ENCODE measurements at regions not wholly inside any gene's neighbourhood (a gene's known extent, or its start where the extent isn't known, plus 50 kb on each side); places are given as distances from the start of the nearest gene placed in this dataset.
"Not testable (repeated sequence)": the region's sequence is repeated elsewhere in the genome, so short reads cannot be mapped to it uniquely, and the experiment has no call there.

- Histone ChIP-seq H3K27ac (peak overlapping the region; percentile 28 to 93 (median 80)), H3K4me3 (no peak overlapping the region)
Observed at GRCh38 chr15:99454941-99455788, 110.6 kb upstream of the MEF2A start.

DNA sequence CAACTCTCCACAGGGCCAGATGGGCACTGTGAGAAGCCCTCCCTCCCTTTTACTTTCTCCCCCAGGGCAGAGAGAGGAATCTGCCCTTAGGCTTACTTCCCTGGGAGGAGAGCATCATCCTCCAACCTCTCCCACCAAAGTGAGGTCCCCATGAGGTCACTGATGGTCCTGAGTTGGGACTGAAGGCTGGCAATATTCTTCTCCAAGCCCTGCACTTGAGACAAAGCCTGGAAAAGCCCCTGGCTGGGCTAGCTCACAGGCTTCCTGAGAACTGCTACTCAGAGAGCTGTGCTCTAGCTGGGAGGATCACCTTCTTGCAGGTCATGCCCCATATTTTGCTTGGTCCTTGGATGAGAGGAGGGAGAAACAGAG, 110.0 kb upstream of the MEF2A start:
- H3K27ac ChIP-seq, result peak overlapping the region in 8 of 21 experiments; percentile 21 to 93 (median 82)
- no peak overlapping the region for H3K4me3 ChIP-seq

DNA sequence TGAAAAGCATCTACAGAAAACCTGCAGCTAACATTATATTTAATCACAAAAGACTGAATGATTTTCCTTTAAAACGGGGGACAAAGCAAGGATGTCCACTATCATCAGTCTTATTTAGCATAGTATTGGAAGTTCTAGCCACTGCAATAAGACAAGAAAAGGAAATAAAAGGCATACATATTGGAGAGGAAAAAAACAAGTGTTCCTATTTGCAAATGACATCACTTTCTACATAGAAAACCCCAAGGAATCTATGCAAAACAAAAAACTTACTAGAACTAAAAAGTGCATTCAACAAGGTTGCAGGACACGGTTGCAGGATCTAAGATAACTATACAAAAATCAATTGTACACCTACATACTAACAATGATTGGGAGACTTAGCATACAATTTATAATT, 101.6 kb upstream of the MEF2A start:
- no peak overlapping the region for H3K27ac ChIP-seq
- H3K4me3 ChIP-seq, result no peak overlapping the region

DNA sequence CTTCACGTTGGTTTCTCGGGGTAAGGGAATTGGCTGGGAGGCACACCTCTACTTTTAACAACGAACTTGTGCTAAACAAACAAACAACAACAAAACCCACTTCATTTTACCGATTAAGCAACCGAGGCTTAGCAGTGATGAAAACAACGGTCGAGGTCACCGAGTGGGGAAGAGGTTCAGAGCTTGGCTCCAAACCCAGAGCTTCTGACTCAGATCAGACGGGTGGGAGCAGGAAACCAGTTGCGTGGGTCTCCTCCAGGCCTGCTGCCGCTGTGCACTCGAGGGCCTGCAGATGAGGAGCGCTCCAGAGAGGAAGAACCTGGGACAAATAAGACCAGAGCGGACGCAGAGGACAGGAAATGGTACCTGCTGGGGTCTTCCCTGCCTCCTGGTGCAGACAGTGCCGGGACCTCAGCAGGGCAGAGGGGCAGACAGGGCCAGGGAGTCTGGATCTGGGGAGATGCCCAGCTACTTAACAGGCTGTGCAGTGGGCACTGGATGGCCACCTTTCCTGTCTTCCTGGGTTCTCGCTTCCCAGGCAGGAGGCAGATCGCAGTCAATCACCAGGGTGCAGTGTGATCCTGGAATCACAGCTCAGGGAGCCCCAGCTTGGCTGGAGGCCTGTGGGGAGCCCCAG, 99.0 kb upstream of the MEF2A start:
- H3K4me3 ChIP-seq, result no peak overlapping the region
- H3K27ac ChIP-seq, result no peak overlapping the region

DNA sequence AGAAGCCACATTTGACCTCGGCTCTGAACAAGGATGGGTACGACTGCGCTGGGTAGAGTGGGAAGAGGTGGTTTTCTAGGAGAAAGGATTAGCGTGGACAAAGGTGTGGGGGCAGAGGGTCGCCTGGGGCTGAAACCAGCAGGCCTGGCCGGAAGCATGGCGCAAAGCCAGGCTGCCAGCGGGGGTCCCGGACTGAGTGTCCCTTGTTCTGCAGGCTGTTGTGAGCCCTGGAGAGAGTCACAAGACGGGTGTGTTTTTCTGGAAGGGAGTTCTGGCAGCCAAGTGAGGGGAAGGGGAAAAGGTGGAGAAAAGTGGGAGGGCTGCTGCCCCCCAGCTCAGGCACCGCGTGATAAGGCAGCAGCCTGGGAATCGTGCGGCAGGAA, 98.5 kb upstream of the MEF2A start:
- no peak overlapping the region for H3K27ac ChIP-seq
- no peak overlapping the region for H3K4me3 ChIP-seq

GRCh38 chr15:99467853-99468464, 97.8 kb upstream of the MEF2A start:
- Histone ChIP-seq H3K27ac (no peak overlapping the region), H3K4me3 (no peak overlapping the region)

DNA sequence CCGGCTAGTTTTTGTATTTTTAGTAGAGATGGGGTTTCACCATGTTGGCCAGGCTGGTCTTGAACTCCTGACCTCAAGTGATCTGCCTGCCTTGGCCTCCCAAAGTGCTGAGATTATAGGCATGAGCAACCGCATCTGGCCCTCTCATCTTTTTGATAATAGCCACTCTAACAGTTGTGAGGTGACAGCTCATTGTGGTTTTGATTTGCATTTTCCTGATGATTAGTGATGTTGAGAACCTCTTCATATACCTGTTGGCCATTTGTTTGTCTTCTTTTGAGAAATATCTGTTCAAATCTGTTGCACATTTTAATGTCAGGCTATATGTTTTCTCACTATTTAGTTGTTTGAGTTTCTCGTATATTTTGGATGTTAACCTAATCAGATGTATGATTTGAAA, 95.6 kb upstream of the MEF2A start:
- H3K4me3 ChIP-seq, H3K27ac ChIP-seq: not testable (repeated sequence)

DNA sequence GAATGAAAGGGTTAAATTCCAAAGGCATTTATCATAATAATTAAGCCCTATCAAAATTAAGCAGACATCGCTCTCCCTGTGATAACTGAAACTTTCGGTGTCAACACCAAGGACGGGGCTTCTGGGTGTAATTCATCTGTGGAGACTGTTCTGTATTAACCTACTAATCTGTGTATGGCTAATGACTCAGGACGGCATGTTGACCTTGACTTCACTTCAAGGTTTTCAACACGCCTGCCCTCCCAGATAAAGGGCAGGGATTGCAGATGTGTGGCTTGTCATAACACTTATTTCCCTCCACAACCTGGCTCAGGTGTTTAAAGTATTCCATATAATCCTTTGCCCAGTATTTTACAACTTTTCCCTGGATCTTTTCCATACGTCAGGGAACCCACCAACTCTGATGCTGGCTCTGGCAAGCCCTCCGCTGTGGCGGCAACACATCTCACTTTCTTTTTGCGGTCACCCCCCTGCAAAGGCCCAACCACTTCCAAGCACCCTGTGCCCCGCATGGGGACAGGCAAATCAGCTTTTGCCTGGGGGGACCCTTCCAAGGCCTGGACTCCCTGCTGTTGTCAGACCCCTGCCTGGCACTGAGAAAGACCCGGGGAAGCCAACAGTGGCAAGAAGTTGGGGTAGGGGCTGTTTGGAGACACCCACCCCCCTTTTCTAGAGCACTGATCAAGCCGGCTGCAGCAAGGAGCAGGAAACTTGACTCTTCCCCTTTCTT, 93.2 kb upstream of the MEF2A start:
- peak overlapping the region in 1 of 21 experiments; percentile 25 for H3K27ac ChIP-seq
- H3K4me3 ChIP-seq, result no peak overlapping the region

DNA sequence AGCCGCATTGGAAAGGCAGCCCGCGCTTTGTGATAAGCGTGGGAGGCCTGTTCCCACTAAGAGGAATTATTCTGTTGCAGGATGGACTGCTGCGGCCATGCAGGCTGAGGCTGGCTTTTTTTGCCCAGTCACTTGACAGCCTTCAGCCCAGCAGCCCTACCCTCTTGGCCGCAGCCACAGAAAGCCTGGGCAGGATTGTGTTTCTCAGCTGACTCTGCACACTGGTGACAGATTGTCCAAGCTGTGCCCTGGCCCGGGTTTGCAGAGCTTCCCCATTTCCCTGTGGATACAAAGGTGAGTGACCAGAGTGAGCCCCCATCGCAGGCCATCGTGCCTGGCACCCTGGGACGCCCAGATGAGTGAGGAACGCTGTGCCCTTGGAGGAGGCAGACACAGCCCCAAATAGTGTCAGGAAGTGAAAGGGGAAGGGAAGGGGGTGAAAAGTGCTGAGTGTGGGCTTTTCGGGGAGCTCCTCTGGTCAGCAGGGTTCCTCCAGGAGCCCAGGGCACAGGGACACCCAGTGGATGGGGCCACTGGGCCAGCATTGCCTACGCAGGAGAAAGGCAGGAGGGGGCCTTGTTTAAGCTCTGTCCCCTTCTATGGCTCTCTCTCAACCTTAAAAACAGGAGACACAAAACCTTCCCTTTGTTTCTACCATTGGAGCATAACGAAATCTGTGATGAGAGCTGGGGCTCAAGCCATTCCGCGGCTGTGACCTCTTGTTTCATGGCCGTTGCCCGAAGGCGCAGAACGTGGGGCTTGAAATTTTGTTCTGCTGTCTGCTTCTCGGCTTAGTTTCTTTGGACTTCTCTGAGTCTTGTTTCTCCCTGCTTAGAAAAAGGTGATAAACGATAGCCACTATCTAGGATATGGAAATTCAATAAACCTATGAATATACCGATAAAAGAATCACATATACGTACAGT, 91.5 kb upstream of the MEF2A start:
- no peak overlapping the region for H3K4me3 ChIP-seq

DNA sequence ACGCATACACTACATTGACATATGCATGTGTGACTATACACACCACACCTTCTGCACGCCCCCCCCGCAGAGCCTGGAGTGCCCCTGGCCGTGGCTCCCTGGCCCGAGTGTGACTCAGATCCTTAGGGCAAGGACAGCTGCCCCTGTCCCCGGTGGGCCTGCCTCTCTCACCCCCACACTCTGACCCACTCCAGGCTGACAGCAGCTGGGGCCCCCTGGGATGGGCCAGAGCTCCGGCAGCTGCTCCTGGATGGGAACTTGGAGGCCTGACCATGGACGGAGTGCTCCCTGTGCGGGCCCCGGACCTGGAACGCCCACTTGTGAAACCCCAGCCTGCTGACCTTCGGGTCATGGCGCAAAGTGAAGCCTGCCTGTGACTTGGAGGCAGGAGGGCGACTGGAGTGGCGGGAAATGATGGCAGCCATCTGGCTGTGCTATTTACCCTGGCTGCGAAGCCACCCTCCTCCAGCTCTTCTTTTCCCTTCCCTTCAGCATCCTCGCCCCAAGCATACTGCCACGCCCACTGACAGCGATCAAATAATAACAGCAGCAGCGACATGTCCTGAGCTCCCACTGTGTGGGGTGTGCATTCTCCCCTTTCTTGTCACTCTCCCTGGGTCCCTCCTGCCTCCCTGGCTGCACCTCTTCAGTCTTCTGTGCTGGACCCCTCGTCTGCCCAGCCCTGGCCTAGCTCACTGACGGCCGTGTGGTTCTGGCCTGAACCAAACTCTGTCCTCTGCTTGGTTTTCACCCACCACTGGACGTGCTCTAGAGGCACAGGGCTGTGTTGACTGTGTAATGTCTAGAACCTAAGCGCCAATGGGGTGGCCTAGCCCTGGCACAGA, 90.7 kb upstream of the MEF2A start:
- Histone ChIP-seq H3K4me3 (no peak overlapping the region), H3K27ac (peak overlapping the region in 17 of 21 experiments; percentile 47 to 89 (median 76))

More for the DNA sequence above, 91.5 kb upstream of the MEF2A start:
- H3K27ac ChIP-seq, result peak overlapping the region in 10 of 21 experiments; percentile 0 to 81 (median 44)

- Histone ChIP-seq H3K27ac (peak overlapping the region in 18 of 21 experiments; percentile 34 to 89 (median 76)), H3K4me3 (no peak overlapping the region)
Observed at GRCh38 chr15:99475754-99476412, 89.9 kb upstream of the MEF2A start.

DNA sequence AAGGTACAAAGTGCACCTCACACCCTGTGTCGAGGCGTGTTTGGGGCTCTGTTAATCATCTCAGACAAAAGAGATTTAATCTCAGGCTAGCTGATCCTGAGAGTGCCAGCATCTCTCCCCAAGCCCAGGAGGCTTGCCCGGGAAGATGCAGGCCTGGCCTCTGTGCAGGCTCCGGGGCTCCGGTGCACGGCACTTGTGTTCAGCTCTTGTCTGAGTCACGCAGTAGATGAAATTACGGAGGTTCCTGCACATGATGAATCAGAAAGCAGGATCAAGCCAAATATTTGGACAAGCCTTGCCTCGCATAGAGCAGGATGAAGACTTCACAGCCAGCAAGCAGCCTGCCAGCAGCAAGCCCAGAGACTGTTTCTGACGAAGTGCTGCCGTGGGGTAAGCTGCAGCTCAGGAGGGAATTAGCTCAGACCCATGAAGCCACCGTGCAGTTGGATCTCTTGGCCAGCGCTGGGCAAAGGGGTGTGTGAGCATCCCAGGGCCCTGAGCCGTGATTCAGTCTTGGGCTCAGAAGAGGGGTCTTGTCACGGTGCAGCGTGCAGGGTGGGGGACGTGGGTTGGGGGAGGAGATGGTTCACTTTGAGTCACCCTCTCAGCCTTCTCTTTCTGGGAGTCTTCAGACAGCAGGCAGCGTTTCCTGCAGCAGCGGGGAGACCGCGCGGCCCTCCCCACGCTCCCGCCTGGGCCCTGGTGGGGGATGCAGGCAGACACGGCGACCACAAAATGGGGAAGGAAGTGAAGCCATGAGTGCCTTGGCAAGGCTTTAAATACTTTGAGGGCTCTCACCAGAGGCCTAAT, 89.2 kb upstream of the MEF2A start:
- Histone ChIP-seq H3K27ac (peak overlapping the region in 18 of 21 experiments; percentile 25 to 89 (median 76)), H3K4me3 (no peak overlapping the region)

DNA sequence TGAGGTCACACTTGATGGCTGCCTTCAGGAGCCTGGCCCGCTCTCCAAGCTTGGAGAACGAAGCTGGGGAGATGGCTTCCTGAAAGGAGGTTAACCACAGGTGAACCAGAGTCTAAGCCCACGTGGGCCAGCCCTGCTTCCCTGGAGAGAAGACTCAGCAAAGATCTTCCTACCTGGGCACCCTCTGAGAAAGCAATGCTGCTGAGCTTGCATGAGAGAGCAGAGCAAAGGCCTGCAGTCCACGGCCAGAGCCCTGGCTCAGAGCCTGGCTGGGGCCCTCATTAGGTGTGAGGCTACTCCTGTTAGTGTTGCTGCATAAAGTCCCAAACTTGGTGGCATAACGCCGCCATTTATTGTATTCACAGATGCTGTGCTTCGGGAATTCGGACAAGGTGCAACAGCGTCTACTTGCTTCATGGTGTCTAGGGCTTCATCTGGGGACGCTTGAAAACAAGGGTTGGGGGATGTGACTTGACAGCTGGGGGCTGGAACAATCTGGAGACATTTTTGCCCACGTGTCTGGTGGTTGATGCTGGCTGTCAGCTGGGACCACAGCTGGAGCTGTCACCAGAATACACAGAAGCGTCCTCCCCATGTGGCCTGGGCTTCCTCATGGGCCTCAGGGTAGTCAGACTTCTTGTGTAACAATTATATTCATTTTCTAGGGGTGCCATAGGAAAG, 87.9 kb upstream of the MEF2A start:
- H3K4me3 ChIP-seq, result no peak overlapping the region
- peak overlapping the region in 16 of 21 experiments; percentile 30 to 89 (median 74) for H3K27ac ChIP-seq

- H3K27ac ChIP-seq, result no peak overlapping the region
- H3K4me3 ChIP-seq, result no peak overlapping the region
Observed at GRCh38 chr15:99478977-99479376, 86.8 kb upstream of the MEF2A start.

DNA sequence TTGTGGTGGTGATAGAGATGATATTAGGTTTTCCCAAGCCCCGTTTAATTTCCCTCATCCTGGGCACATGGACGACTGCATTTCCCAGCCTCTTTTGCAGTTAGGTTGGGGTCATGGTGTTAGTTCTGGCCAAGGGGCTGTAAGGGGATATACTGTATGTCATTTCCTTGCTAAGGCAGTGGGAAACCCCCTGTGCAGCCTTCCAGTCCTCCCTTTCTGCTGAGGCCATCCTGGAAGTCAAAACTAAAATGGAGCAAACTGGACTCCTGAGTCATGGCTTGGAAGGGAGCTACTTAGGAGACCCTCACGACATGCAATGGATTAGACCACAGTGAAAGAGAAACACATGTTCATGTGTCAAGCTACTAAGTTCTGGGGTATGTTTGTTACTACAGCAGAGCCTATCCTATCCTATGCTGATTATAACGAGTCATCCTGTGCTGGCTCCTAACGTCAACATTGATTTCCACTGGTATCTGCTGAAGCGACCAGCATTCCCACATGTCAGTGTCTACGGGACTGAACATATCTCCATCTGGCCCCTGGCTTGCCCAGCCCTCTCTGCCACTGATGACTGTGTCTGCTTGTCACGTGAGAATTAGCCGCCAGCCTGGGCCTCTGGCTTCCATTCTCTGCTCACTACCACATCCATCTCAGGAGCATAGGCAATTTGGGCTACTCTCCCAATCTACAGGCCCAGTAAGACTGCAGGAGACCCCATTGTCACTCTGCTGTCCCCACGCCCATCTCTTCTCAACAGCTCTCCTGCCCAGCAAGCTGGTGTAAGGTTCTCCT, 85.6 kb upstream of the MEF2A start:
- no peak overlapping the region for H3K4me3 ChIP-seq
- no peak overlapping the region for H3K27ac ChIP-seq
